ENCODE measurements at regions not wholly inside any gene's neighbourhood (a gene's known extent, or its start where the extent isn't known, plus 50 kb on each side); places are given as distances from the start of the nearest gene placed in this dataset.

- Histone ChIP-seq H3K27ac (ENCODE audit: low read depth, low read length) (no peak overlapping the region), H3K4me3 (ENCODE audit: low read length in 3 of 3) (no peak overlapping the region), H3K9ac (ENCODE audit: low read depth in 1 of 3, low read length in 3 of 3) (no peak overlapping the region), H3K9me3 (ENCODE audit: control insufficient read depth in 3 of 3, low read length in 3 of 3) (no peaks in the 10 kb centered on the region), H3K4me1 (ENCODE audit: control insufficient read depth in 3 of 3, insufficient read depth in 3 of 3, low read length in 3 of 3) (no peaks in the 10 kb centered on the region), H3K36me3 (ENCODE audit: control insufficient read depth in 3 of 3, insufficient read depth in 3 of 3, low read length in 3 of 3) (no peaks in the 10 kb centered on the region), H3K27me3 (ENCODE audit: control insufficient read depth in 3 of 3, insufficient read depth in 3 of 3, low read length in 3 of 3) (peaks cover 5 to 11% (median 7%) of the 10 kb centered on the region in 3 donors)
Measured at GRCh38 chr2:118209727-118210126, 121.5 kb downstream of the INSIG2 start.

GRCh38 chr2:118207889-118208288 is 119.6 kb downstream of the INSIG2 start:
- no peak overlapping the region for H3K27ac ChIP-seq (ENCODE audit: low read depth, low read length)
- H3K4me3 ChIP-seq (ENCODE audit: low read length in 3 of 3) = no peak overlapping the region
- H3K9me3 ChIP-seq (ENCODE audit: control insufficient read depth in 3 of 3, low read length in 3 of 3) = no peaks in the 10 kb centered on the region
- H3K36me3 ChIP-seq (ENCODE audit: control insufficient read depth in 3 of 3, insufficient read depth in 3 of 3, low read length in 3 of 3) = no peaks in the 10 kb centered on the region
- H3K27me3 ChIP-seq (ENCODE audit: control insufficient read depth in 3 of 3, insufficient read depth in 3 of 3, low read length in 3 of 3) = peaks cover 5 to 11% (median 7%) of the 10 kb centered on the region in 3 donors
- no peak overlapping the region for H3K9ac ChIP-seq (ENCODE audit: low read depth in 1 of 3, low read length in 3 of 3)
- H3K4me1 ChIP-seq (ENCODE audit: control insufficient read depth in 3 of 3, insufficient read depth in 3 of 3, low read length in 3 of 3) = no peaks in the 10 kb centered on the region

- Histone ChIP-seq H3K27me3 (ENCODE audit: control insufficient read depth in 3 of 3, insufficient read depth in 3 of 3, low read length in 3 of 3) (peaks cover 0 to 2% (median under 1%) of the 10 kb centered on the region in 3 donors), H3K36me3 (ENCODE audit: control insufficient read depth in 3 of 3, insufficient read depth in 3 of 3, low read length in 3 of 3) (no peaks in the 10 kb centered on the region), H3K9ac (ENCODE audit: low read depth in 1 of 3, low read length in 3 of 3) (no peak overlapping the region), H3K4me1 (ENCODE audit: control insufficient read depth in 3 of 3, insufficient read depth in 3 of 3, low read length in 3 of 3) (no peaks in the 10 kb centered on the region), H3K9me3 (ENCODE audit: control insufficient read depth in 3 of 3, low read length in 3 of 3) (no peaks in the 10 kb centered on the region), H3K27ac (ENCODE audit: low read depth, low read length) (no peak overlapping the region), H3K4me3 (ENCODE audit: low read length in 3 of 3) (no peak overlapping the region)
Measured at GRCh38 chr2:118202707-118203303, 114.5 kb downstream of the INSIG2 start.

GRCh38 chr2:118198268-118198667 is 110.0 kb downstream of the INSIG2 start:
- H3K9me3 ChIP-seq (ENCODE audit: control insufficient read depth in 3 of 3, low read length in 3 of 3) = no peaks in the 10 kb centered on the region
- no peak overlapping the region for H3K27ac ChIP-seq (ENCODE audit: low read depth, low read length)
- no peaks in the 10 kb centered on the region for H3K27me3 ChIP-seq (ENCODE audit: control insufficient read depth in 3 of 3, insufficient read depth in 3 of 3, low read length in 3 of 3)
- H3K9ac ChIP-seq (ENCODE audit: low read depth in 1 of 3, low read length in 3 of 3) = no peak overlapping the region
- H3K36me3 ChIP-seq (ENCODE audit: control insufficient read depth in 3 of 3, insufficient read depth in 3 of 3, low read length in 3 of 3) = no peaks in the 10 kb centered on the region
- no peak overlapping the region for H3K4me3 ChIP-seq (ENCODE audit: low read length in 3 of 3)
- H3K4me1 ChIP-seq (ENCODE audit: control insufficient read depth in 3 of 3, insufficient read depth in 3 of 3, low read length in 3 of 3) = no peaks in the 10 kb centered on the region

- H3K9me3 ChIP-seq (ENCODE audit: control insufficient read depth in 3 of 3, low read length in 3 of 3) = no peaks in the 10 kb centered on the region
- H3K9ac ChIP-seq (ENCODE audit: low read depth in 1 of 3, low read length in 3 of 3) = no peak overlapping the region
- no peaks in the 10 kb centered on the region for H3K4me1 ChIP-seq (ENCODE audit: control insufficient read depth in 3 of 3, insufficient read depth in 3 of 3, low read length in 3 of 3)
Measured at GRCh38 chr2:118197011-118197675, 108.9 kb downstream of the INSIG2 start.

GRCh38 chr2:118190474-118190873 is 102.2 kb downstream of the INSIG2 start:
- H3K9ac ChIP-seq (ENCODE audit: low read depth in 1 of 3, low read length in 3 of 3) = no peak overlapping the region
- no peaks in the 10 kb centered on the region for H3K36me3 ChIP-seq (ENCODE audit: control insufficient read depth in 3 of 3, insufficient read depth in 3 of 3, low read length in 3 of 3)
- no peak overlapping the region for H3K27ac ChIP-seq (ENCODE audit: low read depth, low read length)
- peaks cover 2 to 9% (median 3%) of the 10 kb centered on the region in 3 donors for H3K4me1 ChIP-seq (ENCODE audit: control insufficient read depth in 3 of 3, insufficient read depth in 3 of 3, low read length in 3 of 3)
- H3K27me3 ChIP-seq (ENCODE audit: control insufficient read depth in 3 of 3, insufficient read depth in 3 of 3, low read length in 3 of 3) = no peaks in the 10 kb centered on the region
- H3K4me3 ChIP-seq (ENCODE audit: low read length in 3 of 3) = no peak overlapping the region
- H3K9me3 ChIP-seq (ENCODE audit: control insufficient read depth in 3 of 3, low read length in 3 of 3) = no peaks in the 10 kb centered on the region

More at GRCh38 chr2:118197011-118197675, 108.9 kb downstream of the INSIG2 start:
- Histone ChIP-seq H3K27ac (ENCODE audit: low read depth, low read length) (no peak overlapping the region), H3K27me3 (ENCODE audit: control insufficient read depth in 3 of 3, insufficient read depth in 3 of 3, low read length in 3 of 3) (no peaks in the 10 kb centered on the region), H3K4me3 (ENCODE audit: low read length in 3 of 3) (no peak overlapping the region), H3K36me3 (ENCODE audit: control insufficient read depth in 3 of 3, insufficient read depth in 3 of 3, low read length in 3 of 3) (no peaks in the 10 kb centered on the region)

GRCh38 chr2:118186858-118187254 is 98.6 kb downstream of the INSIG2 start:
- peak overlapping the region in 2 of 3 donors; percentile 86 to 91 for H3K4me3 ChIP-seq (ENCODE audit: low read length in 3 of 3)
- H3K9me3 ChIP-seq (ENCODE audit: control insufficient read depth in 3 of 3, low read length in 3 of 3) = no peaks in the 10 kb centered on the region
- peaks cover 5 to 13% (median 8%) of the 10 kb centered on the region in 3 donors for H3K4me1 ChIP-seq (ENCODE audit: control insufficient read depth in 3 of 3, insufficient read depth in 3 of 3, low read length in 3 of 3)
- no peaks in the 10 kb centered on the region for H3K36me3 ChIP-seq (ENCODE audit: control insufficient read depth in 3 of 3, insufficient read depth in 3 of 3, low read length in 3 of 3)
- H3K27ac ChIP-seq (ENCODE audit: low read depth, low read length) = peak overlapping the region; percentile 75
- H3K9ac ChIP-seq (ENCODE audit: low read depth in 1 of 3, low read length in 3 of 3) = peak overlapping the region; percentile 76 to 87 (median 84)
- H3K27me3 ChIP-seq (ENCODE audit: control insufficient read depth in 3 of 3, insufficient read depth in 3 of 3, low read length in 3 of 3) = no peaks in the 10 kb centered on the region

- Histone ChIP-seq H3K4me1 (ENCODE audit: control insufficient read depth in 3 of 3, insufficient read depth in 3 of 3, low read length in 3 of 3) (peaks cover 5 to 13% (median 8%) of the 10 kb centered on the region in 3 donors), H3K27ac (ENCODE audit: low read depth, low read length) (peak overlapping the region; percentile 75), H3K27me3 (ENCODE audit: control insufficient read depth in 3 of 3, insufficient read depth in 3 of 3, low read length in 3 of 3) (no peaks in the 10 kb centered on the region), H3K9me3 (ENCODE audit: control insufficient read depth in 3 of 3, low read length in 3 of 3) (no peaks in the 10 kb centered on the region), H3K9ac (ENCODE audit: low read depth in 1 of 3, low read length in 3 of 3) (peak overlapping the region; percentile 76 to 87 (median 84)), H3K4me3 (ENCODE audit: low read length in 3 of 3) (peak overlapping the region; percentile 84 to 91 (median 86)), H3K36me3 (ENCODE audit: control insufficient read depth in 3 of 3, insufficient read depth in 3 of 3, low read length in 3 of 3) (no peaks in the 10 kb centered on the region)
Measured at GRCh38 chr2:118186110-118186857, 98.0 kb downstream of the INSIG2 start.

GRCh38 chr2:118185210-118186109 is 97.2 kb downstream of the INSIG2 start:
- Histone ChIP-seq H3K4me1 (ENCODE audit: control insufficient read depth in 3 of 3, insufficient read depth in 3 of 3, low read length in 3 of 3) (peaks cover 5 to 13% (median 8%) of the 10 kb centered on the region in 3 donors), H3K9me3 (ENCODE audit: control insufficient read depth in 3 of 3, low read length in 3 of 3) (no peaks in the 10 kb centered on the region), H3K36me3 (ENCODE audit: control insufficient read depth in 3 of 3, insufficient read depth in 3 of 3, low read length in 3 of 3) (no peaks in the 10 kb centered on the region), H3K27me3 (ENCODE audit: control insufficient read depth in 3 of 3, insufficient read depth in 3 of 3, low read length in 3 of 3) (no peaks in the 10 kb centered on the region), H3K27ac (ENCODE audit: low read depth, low read length) (peak overlapping the region; percentile 75), H3K9ac (ENCODE audit: low read depth in 1 of 3, low read length in 3 of 3) (peak overlapping the region; percentile 76 to 87 (median 84)), H3K4me3 (ENCODE audit: low read length in 3 of 3) (peak overlapping the region; percentile 84 to 91 (median 86))

Data from skeletal muscle tissue (tissue), 3 donors.